Upper lobe of left lung (tissue), 4 donors: ENCODE measurements at regions not wholly inside any gene's neighbourhood (a gene's known extent, or its start where the extent isn't known, plus 50 kb on each side); places are given as distances from the start of the nearest gene placed in this dataset.

ENCODE experiments used
- POLR2A ChIP-seq, 4 donors: fragments of 450-650 bp; IDR thresholded peaks; one replicate each; pipeline ENCODE4 v1.5.1; 2016 to 2017; ENCODE audit warnings: antibody characterized with exemption in 4 of 4, mild to moderate bottlenecking in 2 of 4
- POLR2AphosphoS5 ChIP-seq, 2 donors: sonication (generic); formaldehyde crosslinking; IDR thresholded peaks; one replicate each; pipeline ENCODE4 v1.5.1; 2017; ENCODE audit warnings: antibody characterized with exemption in 2 of 2
- TF ChIP-seq, protein P1 (sequence below), 6 experiments: fragments of 450-650 bp in 4 of 6; fragments of 200-600 bp in 2 of 6; sonication (generic) in 2 of 6; IDR thresholded peaks; one replicate each; pipeline ENCODE4 v1.5.1; 2016 to 2019; ENCODE audit warnings: antibody characterized with exemption in 6 of 6

DNA sequence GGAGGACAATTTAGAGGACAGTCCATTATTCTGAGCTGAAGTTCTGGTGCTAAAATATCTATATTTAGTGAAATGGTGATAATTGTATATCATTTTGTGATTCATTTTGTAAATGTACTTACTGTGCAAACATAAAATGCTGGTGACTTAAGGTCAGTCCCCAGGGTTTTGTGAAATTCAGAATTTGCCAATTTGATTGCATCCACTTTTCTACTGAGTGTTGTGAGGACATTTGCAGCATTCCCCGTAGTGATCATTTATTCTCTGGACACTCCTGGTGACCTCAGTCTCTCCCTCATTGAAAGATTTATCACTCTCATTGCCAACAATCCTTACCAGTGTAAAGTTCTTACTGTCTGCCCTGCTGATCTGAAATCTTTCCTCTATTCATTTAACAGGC lies 98.2 kb downstream of the SOCS6 start:
- TF ChIP-seq POLR2AphosphoS5 (IDR thresholded peaks at IDR 0.05) (no peak), POLR2A (IDR thresholded peaks at IDR 0.05) (no peak)
- TF ChIP-seq, protein P1, sequence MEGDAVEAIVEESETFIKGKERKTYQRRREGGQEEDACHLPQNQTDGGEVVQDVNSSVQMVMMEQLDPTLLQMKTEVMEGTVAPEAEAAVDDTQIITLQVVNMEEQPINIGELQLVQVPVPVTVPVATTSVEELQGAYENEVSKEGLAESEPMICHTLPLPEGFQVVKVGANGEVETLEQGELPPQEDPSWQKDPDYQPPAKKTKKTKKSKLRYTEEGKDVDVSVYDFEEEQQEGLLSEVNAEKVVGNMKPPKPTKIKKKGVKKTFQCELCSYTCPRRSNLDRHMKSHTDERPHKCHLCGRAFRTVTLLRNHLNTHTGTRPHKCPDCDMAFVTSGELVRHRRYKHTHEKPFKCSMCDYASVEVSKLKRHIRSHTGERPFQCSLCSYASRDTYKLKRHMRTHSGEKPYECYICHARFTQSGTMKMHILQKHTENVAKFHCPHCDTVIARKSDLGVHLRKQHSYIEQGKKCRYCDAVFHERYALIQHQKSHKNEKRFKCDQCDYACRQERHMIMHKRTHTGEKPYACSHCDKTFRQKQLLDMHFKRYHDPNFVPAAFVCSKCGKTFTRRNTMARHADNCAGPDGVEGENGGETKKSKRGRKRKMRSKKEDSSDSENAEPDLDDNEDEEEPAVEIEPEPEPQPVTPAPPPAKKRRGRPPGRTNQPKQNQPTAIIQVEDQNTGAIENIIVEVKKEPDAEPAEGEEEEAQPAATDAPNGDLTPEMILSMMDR (IDR thresholded peaks at IDR 0.05) = no peak
